Mucosa of rectum (tissue), 2 donors: ENCODE measurements at regions not wholly inside any gene's neighbourhood (a gene's known extent, or its start where the extent isn't known, plus 50 kb on each side); places are given as distances from the start of the nearest gene placed in this dataset.
"Not testable (repeated sequence)": the region's sequence is repeated elsewhere in the genome, so short reads cannot be mapped to it uniquely, and the experiment has no call there.

Source experiments
- H3K27ac ChIP-seq, 2 donors: one replicate each; pipeline ENCODE4 v1.7.0; 2013; ENCODE audit warnings: inconsistent platforms in 2 of 2, low read depth in 2 of 2, low read length in 2 of 2
- H3K27me3 ChIP-seq, 2 donors: one replicate each; pipeline ENCODE4 v1.7.0; 2013; ENCODE audit warnings: low read length in 2 of 2; ENCODE audit not compliant: control insufficient read depth in 2 of 2, insufficient read depth in 2 of 2
- H3K36me3 ChIP-seq, 2 donors: one replicate each; pipeline ENCODE4 v1.7.0; 2013; ENCODE audit warnings: low read length in 2 of 2; ENCODE audit not compliant: control insufficient read depth in 2 of 2, insufficient read depth in 2 of 2
- H3K4me1 ChIP-seq, 2 donors: one replicate each; pipeline ENCODE4 v1.7.0; 2013; ENCODE audit warnings: low read length in 2 of 2, mild to moderate bottlenecking in 1 of 2; ENCODE audit not compliant: control insufficient read depth in 2 of 2, insufficient read depth in 2 of 2
- H3K4me3 ChIP-seq, 2 donors: one replicate each; pipeline ENCODE4 v1.7.0; 2013; ENCODE audit warnings: low read length in 2 of 2
- H3K9ac ChIP-seq, 2 donors: one replicate each; pipeline ENCODE4 v1.7.0; 2013; ENCODE audit warnings: low read length in 2 of 2, low read depth in 1 of 2, mild to moderate bottlenecking in 1 of 2
- H3K9me3 ChIP-seq, 2 donors: one replicate each; pipeline ENCODE4 v1.7.0; 2013; ENCODE audit warnings: low read length in 2 of 2; ENCODE audit not compliant: control insufficient read depth in 2 of 2
- donor health status: healthy.
- donor health status: Normal muscosa, but diverticular disease.

DNA sequence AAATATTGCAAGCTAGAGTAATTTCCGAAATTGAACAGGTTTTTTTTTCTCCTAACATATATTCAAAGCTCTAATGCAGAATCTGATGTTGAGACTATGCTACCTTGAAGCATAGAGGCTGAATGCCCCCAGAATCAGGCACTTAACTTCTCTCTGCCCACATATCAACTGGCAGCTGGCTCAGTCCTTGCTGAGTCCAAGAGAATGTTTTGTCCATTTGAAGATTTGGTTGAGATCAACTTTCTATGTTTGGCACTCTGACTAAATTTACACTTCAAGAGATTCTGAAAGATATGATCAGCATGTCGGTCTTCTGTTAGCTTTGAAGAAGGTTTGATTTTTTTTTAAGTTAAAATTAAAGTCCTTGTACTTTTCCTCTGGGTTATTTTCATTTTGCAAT is 1298.1 kb downstream of the EPHA7 start:
- Histone ChIP-seq H3K4me3 (no peak overlapping the region), H3K9ac (no peak overlapping the region)

GRCh38 chr6:92117800-92118199 is 1301.6 kb downstream of the EPHA7 start:
- no peaks in the 10 kb centered on the region for H3K4me1 ChIP-seq
- no peak overlapping the region for H3K27ac ChIP-seq
- no peak overlapping the region for H3K4me3 ChIP-seq
- no peaks in the 10 kb centered on the region for H3K36me3 ChIP-seq
- H3K9me3 ChIP-seq, result no peaks in the 10 kb centered on the region
- no peak overlapping the region for H3K9ac ChIP-seq
- H3K27me3 ChIP-seq, result no peaks in the 10 kb centered on the region

More for the DNA sequence above, 1298.1 kb downstream of the EPHA7 start:
- H3K4me1 ChIP-seq, result no peaks in the 10 kb centered on the region
- no peaks in the 10 kb centered on the region for H3K36me3 ChIP-seq
- H3K27ac ChIP-seq, result no peak overlapping the region
- no peaks in the 10 kb centered on the region for H3K27me3 ChIP-seq
- no peaks in the 10 kb centered on the region for H3K9me3 ChIP-seq

DNA sequence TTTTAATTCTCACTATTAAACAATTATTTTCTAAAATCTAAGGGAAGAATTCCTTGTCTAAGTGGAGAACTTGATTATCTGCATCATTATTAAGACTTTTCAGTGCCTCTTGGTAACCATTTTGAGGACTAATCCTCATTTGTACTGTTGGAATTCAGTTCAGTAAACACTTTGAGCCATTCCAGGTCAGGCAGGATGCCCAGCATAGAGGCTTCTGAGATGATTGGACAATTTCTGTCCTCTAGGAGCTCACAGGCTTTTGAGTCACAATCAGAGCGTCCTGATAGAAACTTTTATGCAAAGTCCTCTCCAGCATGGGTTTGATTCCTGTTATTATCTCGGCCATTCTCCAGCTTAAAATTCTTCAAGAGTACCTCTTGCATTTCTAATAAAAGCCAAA is 1304.6 kb downstream of the EPHA7 start:
- no peaks in the 10 kb centered on the region for H3K9me3 ChIP-seq
- no peaks in the 10 kb centered on the region for H3K4me1 ChIP-seq
- H3K27ac ChIP-seq, result no peak overlapping the region
- H3K27me3 ChIP-seq, result no peaks in the 10 kb centered on the region
- H3K36me3 ChIP-seq, result no peaks in the 10 kb centered on the region
- no peak overlapping the region for H3K4me3 ChIP-seq
- H3K9ac ChIP-seq, result no peak overlapping the region

DNA sequence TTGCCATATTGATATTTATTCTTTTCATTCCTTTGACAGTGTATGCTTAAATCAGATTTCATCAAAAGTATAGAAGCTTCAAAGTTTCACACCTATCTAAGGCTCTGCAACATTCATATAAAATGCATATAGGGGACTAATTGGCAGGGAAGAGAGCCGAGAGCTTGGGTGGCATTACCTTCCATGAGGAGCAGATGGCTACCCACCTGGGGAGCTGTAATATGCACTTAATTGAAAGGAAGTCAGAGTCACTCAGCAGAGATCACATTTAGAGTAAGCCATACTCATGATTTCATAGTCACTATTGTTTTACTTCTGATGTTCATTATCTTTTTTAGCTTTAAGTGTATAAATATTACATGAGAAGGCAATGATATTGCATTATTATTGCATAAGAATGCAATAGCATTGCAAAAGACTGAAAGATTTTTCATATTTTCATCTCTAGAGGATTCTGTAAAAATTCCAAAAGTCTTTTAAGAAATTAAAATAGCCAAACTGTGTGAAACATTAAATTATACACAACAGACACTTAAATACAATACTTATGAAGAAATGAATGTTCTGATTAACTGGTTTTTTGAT is 1305.2 kb downstream of the EPHA7 start:
- H3K9me3 ChIP-seq, result no peaks in the 10 kb centered on the region
- H3K27ac ChIP-seq, result no peak overlapping the region
- no peak overlapping the region for H3K9ac ChIP-seq
- H3K27me3 ChIP-seq, result no peaks in the 10 kb centered on the region
- H3K4me1 ChIP-seq, result no peaks in the 10 kb centered on the region
- H3K4me3 ChIP-seq, result no peak overlapping the region
- H3K36me3 ChIP-seq, result no peaks in the 10 kb centered on the region

GRCh38 chr6:92111386-92111785 is 1308.0 kb downstream of the EPHA7 start:
- H3K9me3 ChIP-seq, result no peaks in the 10 kb centered on the region
- H3K36me3 ChIP-seq, result no peaks in the 10 kb centered on the region
- no peak overlapping the region for H3K9ac ChIP-seq
- no peak overlapping the region for H3K4me3 ChIP-seq
- no peaks in the 10 kb centered on the region for H3K27me3 ChIP-seq
- no peak overlapping the region for H3K27ac ChIP-seq
- no peaks in the 10 kb centered on the region for H3K4me1 ChIP-seq

- H3K4me1 ChIP-seq, result no peaks in the 10 kb centered on the region
These were observed 1309.0 kb downstream of the EPHA7 start for GRCh38 chr6:92110403-92110802.

DNA sequence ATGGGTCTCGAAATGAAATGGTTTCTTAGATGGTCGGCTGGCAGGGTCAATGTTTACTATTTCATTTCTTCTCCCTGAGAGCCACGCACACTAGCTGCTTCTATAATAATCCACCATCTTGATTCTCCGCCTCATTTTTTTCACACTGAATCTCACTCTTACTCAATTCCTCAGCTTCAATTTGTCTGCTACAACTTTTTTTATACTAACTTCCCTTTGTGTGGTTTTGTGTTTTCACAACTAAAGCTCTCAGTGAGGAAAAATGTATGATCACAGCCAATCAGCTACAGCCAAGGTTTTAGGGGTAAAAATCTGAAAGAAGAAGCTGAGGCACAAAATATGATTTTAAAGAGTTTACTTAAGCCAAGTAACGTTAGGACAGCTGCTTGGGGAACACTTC is 1309.4 kb downstream of the EPHA7 start:
- Histone ChIP-seq H3K27me3 (no peaks in the 10 kb centered on the region), H3K27ac (no peak overlapping the region), H3K36me3 (no peaks in the 10 kb centered on the region), H3K9ac (no peak overlapping the region), H3K4me1 (no peaks in the 10 kb centered on the region), H3K4me3 (no peak overlapping the region), H3K9me3 (no peaks in the 10 kb centered on the region)

More at GRCh38 chr6:92110403-92110802, 1309.0 kb downstream of the EPHA7 start:
- H3K36me3 ChIP-seq, result no peaks in the 10 kb centered on the region
- H3K9ac ChIP-seq, result no peak overlapping the region
- no peaks in the 10 kb centered on the region for H3K27me3 ChIP-seq
- no peaks in the 10 kb centered on the region for H3K9me3 ChIP-seq
- no peak overlapping the region for H3K4me3 ChIP-seq
- H3K27ac ChIP-seq, result no peak overlapping the region

DNA sequence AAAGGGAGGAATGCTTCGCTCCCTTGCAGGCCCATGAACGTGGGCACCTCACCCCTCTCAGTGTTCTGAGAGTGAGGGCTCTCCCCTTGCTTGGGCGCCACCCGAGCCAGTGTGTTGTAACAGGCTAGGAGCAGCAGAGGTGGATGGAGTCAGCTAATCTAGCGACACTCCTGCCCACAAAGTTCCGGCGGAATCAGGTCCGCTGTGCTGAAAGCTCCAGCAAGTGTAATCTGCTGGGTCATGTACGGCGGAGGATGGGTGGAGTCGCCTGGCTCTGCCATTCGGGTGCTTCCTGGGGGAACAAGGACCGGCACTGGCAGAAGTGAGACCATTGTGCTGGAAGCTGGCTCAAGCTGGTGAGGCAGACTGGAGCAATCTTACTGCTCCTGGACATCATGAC is 1310.1 kb downstream of the EPHA7 start:
- no peaks in the 10 kb centered on the region for H3K36me3 ChIP-seq
- no peak overlapping the region for H3K4me3 ChIP-seq
- H3K27me3 ChIP-seq, result no peaks in the 10 kb centered on the region
- H3K9me3 ChIP-seq, result no peaks in the 10 kb centered on the region
- H3K27ac ChIP-seq, result no peak overlapping the region
- H3K9ac ChIP-seq, result no peak overlapping the region
- H3K4me1 ChIP-seq, result no peaks in the 10 kb centered on the region

DNA sequence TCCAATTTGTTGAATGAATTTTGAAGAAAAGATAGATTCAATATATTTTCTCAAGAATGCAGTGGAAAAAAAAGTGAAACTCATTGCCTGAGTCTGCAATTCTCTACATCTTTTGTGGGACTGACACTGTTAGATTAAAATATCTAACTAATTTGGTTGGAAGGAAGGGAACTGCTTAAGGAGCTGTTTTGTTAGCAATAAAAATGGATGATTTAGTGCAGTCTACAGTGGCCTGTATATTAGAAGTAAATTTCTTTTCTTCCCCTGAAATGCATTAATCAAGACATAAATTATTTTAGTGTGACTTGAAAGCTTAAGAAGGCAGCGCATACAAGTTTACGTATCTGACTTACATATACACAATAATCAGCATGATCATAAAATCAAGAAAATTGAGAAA is 1332.6 kb downstream of the EPHA7 start:
- Histone ChIP-seq H3K4me3 (no peak overlapping the region), H3K27ac (no peak overlapping the region)

GRCh38 chr6:92083914-92084313 is 1335.4 kb downstream of the EPHA7 start:
- H3K36me3 ChIP-seq, H3K9me3 ChIP-seq, H3K27me3 ChIP-seq: not testable (repeated sequence)

More for the DNA sequence above, 1332.6 kb downstream of the EPHA7 start:
- H3K9me3 ChIP-seq, result peaks cover 0 to 7% of the 10 kb centered on the region in 2 donors
- no peaks in the 10 kb centered on the region for H3K27me3 ChIP-seq
- H3K9ac ChIP-seq, result no peak overlapping the region
- no peaks in the 10 kb centered on the region for H3K36me3 ChIP-seq
- no peaks in the 10 kb centered on the region for H3K4me1 ChIP-seq

GRCh38 chr6:92072387-92072786 is 1347.0 kb downstream of the EPHA7 start:
- H3K36me3 ChIP-seq, result no peaks in the 10 kb centered on the region
- H3K4me1 ChIP-seq, result no peaks in the 10 kb centered on the region
- H3K9ac ChIP-seq, result no peak overlapping the region
- H3K9me3 ChIP-seq, result no peaks in the 10 kb centered on the region
- no peaks in the 10 kb centered on the region for H3K27me3 ChIP-seq
- H3K27ac ChIP-seq, result no peak overlapping the region
- no peak overlapping the region for H3K4me3 ChIP-seq

More at GRCh38 chr6:92083914-92084313, 1335.4 kb downstream of the EPHA7 start:
- not testable (repeated sequence) for H3K27ac ChIP-seq, H3K4me3 ChIP-seq, H3K4me1 ChIP-seq, H3K9ac ChIP-seq
